ENCODE measurements at regions not wholly inside any gene's neighbourhood (a gene's known extent, or its start where the extent isn't known, plus 50 kb on each side); places are given as distances from the start of the nearest gene placed in this dataset.

GRCh38 chr5:89199306-89199705 lies 316.3 kb upstream of the MEF2C start:
- TF ChIP-seq CTCF (IDR thresholded peaks at IDR 0.05) (no peak), POLR2A (IDR thresholded peaks at IDR 0.05) (no peak)
